GM23338 (cell line): ENCODE measurements at regions not wholly inside any gene's neighbourhood (a gene's known extent, or its start where the extent isn't known, plus 50 kb on each side); places are given as distances from the start of the nearest gene placed in this dataset.

Experiments
- CREB1 ChIP-seq: fragments of 250-450 bp; sonication (Bioruptor Pico); IDR thresholded peaks from 2 replicates; pipeline ENCODE4 v1.5.0; 2020; ENCODE audit warnings: low read depth, mild to moderate bottlenecking, moderate library complexity
- CTCF ChIP-seq, 2 experiments: fragments of 200-600 bp in 1 of 2; sonication (generic) in 1 of 2; conservative IDR thresholded peaks; 2 replicates each; pipeline versions ENCODE4 v1.5.1 to v1.6.1; 2016 to 2017; ENCODE audit warnings: antibody characterized with exemption in 2 of 2, low read depth in 2 of 2, mild to moderate bottlenecking in 2 of 2, moderate library complexity in 1 of 2
- ETS1 ChIP-seq: IDR thresholded peaks from 2 replicates; pipeline ENCODE4 v1.6.1; 2016; ENCODE audit warnings: antibody characterized with exemption
- EZH2 ChIP-seq: fragments of 200-600 bp; sonication (generic); IDR thresholded peaks from one replicate; pipeline ENCODE4 v1.8.0; 2017; ENCODE audit warnings: antibody characterized with exemption, mild to moderate bottlenecking, low read depth; ENCODE audit not compliant: unreplicated experiment
- EZH2phosphoT487 ChIP-seq: fragments of 200-600 bp; sonication (generic); IDR thresholded peaks from one replicate; pipeline ENCODE4 v1.8.1; 2018; ENCODE audit warnings: antibody characterized with exemption; ENCODE audit not compliant: unreplicated experiment
- JUNB ChIP-seq: IDR thresholded peaks from one replicate; pipeline ENCODE4 v1.6.1; 2016; ENCODE audit warnings: antibody characterized with exemption; ENCODE audit not compliant: unreplicated experiment
- POLR2AphosphoS5 ChIP-seq: IDR thresholded peaks from 2 replicates; pipeline ENCODE4 v1.6.1; 2016; ENCODE audit warnings: antibody characterized with exemption, low read depth
- STAT1 ChIP-seq: IDR thresholded peaks from one replicate; pipeline ENCODE4 v1.6.1; 2016; ENCODE audit warnings: antibody characterized with exemption; ENCODE audit not compliant: unreplicated experiment
- ZNF114 ChIP-seq: fragments of 250-450 bp; sonication (Bioruptor Pico); IDR thresholded peaks from 2 replicates; pipeline ENCODE4 v1.5.0; 2020; ENCODE audit warnings: mild to moderate bottlenecking, moderate library complexity
- ZNF331 ChIP-seq: fragments of 250-450 bp; sonication (Bioruptor Pico); IDR thresholded peaks from 2 replicates; pipeline ENCODE4 v1.5.0; 2020; ENCODE audit warnings: low read depth, mild to moderate bottlenecking, moderate library complexity
- TF ChIP-seq, protein P1 (sequence below): IDR thresholded peaks from one replicate; pipeline ENCODE4 v1.6.1; 2018; ENCODE audit warnings: antibody characterized with exemption; ENCODE audit not compliant: unreplicated experiment
- TF ChIP-seq, protein P2 (sequence below): fragments of 250-450 bp; sonication (Bioruptor Pico); IDR thresholded peaks from 2 replicates; pipeline ENCODE4 v1.5.0; 2020; ENCODE audit warnings: mild to moderate bottlenecking, moderate library complexity

- TF ChIP-seq EZH2 = no peak
- TF ChIP-seq CTCF (conservative IDR thresholded peaks at IDR 0.05; ENCODE audit: low read depth in 2 of 2) = peak; percentile 95
- TF ChIP-seq ETS1 = no peak
- no peak for TF ChIP-seq EZH2phosphoT487
- no peak for TF ChIP-seq POLR2AphosphoS5
- TF ChIP-seq, protein P1, sequence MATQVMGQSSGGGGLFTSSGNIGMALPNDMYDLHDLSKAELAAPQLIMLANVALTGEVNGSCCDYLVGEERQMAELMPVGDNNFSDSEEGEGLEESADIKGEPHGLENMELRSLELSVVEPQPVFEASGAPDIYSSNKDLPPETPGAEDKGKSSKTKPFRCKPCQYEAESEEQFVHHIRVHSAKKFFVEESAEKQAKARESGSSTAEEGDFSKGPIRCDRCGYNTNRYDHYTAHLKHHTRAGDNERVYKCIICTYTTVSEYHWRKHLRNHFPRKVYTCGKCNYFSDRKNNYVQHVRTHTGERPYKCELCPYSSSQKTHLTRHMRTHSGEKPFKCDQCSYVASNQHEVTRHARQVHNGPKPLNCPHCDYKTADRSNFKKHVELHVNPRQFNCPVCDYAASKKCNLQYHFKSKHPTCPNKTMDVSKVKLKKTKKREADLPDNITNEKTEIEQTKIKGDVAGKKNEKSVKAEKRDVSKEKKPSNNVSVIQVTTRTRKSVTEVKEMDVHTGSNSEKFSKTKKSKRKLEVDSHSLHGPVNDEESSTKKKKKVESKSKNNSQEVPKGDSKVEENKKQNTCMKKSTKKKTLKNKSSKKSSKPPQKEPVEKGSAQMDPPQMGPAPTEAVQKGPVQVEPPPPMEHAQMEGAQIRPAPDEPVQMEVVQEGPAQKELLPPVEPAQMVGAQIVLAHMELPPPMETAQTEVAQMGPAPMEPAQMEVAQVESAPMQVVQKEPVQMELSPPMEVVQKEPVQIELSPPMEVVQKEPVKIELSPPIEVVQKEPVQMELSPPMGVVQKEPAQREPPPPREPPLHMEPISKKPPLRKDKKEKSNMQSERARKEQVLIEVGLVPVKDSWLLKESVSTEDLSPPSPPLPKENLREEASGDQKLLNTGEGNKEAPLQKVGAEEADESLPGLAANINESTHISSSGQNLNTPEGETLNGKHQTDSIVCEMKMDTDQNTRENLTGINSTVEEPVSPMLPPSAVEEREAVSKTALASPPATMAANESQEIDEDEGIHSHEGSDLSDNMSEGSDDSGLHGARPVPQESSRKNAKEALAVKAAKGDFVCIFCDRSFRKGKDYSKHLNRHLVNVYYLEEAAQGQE = no peak
- no peak for TF ChIP-seq JUNB
- no peak for TF ChIP-seq CREB1 (CRISPR knock-in tag)
- no peak for TF ChIP-seq ZNF331 (CRISPR knock-in tag)
- TF ChIP-seq ZNF114 (CRISPR knock-in tag) = no peak
- TF ChIP-seq STAT1 = no peak
- TF ChIP-seq, protein P2, sequence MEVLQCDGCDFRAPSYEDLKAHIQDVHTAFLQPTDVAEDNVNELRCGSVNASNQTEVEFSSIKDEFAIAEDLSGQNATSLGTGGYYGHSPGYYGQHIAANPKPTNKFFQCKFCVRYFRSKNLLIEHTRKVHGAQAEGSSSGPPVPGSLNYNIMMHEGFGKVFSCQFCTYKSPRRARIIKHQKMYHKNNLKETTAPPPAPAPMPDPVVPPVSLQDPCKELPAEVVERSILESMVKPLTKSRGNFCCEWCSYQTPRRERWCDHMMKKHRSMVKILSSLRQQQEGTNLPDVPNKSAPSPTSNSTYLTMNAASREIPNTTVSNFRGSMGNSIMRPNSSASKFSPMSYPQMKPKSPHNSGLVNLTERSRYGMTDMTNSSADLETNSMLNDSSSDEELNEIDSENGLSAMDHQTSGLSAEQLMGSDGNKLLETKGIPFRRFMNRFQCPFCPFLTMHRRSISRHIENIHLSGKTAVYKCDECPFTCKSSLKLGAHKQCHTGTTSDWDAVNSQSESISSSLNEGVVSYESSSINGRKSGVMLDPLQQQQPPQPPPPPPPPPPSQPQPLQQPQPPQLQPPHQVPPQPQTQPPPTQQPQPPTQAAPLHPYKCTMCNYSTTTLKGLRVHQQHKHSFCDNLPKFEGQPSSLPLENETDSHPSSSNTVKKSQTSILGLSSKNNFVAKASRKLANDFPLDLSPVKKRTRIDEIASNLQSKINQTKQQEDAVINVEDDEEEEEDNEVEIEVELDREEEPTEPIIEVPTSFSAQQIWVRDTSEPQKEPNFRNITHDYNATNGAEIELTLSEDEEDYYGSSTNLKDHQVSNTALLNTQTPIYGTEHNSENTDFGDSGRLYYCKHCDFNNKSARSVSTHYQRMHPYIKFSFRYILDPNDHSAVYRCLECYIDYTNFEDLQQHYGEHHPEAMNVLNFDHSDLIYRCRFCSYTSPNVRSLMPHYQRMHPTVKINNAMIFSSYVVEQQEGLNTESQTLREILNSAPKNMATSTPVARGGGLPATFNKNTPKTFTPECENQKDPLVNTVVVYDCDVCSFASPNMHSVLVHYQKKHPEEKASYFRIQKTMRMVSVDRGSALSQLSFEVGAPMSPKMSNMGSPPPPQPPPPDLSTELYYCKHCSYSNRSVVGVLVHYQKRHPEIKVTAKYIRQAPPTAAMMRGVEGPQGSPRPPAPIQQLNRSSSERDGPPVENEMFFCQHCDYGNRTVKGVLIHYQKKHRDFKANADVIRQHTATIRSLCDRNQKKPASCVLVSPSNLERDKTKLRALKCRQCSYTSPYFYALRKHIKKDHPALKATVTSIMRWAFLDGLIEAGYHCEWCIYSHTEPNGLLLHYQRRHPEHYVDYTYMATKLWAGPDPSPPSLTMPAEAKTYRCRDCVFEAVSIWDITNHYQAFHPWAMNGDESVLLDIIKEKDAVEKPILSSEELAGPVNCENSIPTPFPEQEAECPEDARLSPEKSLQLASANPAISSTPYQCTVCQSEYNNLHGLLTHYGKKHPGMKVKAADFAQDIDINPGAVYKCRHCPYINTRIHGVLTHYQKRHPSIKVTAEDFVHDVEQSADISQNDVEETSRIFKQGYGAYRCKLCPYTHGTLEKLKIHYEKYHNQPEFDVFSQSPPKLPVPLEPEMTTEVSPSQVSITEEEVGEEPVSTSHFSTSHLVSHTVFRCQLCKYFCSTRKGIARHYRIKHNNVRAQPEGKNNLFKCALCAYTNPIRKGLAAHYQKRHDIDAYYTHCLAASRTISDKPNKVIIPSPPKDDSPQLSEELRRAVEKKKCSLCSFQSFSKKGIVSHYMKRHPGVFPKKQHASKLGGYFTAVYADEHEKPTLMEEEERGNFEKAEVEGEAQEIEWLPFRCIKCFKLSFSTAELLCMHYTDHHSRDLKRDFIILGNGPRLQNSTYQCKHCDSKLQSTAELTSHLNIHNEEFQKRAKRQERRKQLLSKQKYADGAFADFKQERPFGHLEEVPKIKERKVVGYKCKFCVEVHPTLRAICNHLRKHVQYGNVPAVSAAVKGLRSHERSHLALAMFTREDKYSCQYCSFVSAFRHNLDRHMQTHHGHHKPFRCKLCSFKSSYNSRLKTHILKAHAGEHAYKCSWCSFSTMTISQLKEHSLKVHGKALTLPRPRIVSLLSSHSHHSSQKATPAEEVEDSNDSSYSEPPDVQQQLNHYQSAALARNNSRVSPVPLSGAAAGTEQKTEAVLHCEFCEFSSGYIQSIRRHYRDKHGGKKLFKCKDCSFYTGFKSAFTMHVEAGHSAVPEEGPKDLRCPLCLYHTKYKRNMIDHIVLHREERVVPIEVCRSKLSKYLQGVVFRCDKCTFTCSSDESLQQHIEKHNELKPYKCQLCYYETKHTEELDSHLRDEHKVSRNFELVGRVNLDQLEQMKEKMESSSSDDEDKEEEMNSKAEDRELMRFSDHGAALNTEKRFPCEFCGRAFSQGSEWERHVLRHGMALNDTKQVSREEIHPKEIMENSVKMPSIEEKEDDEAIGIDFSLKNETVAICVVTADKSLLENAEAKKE = no peak
Measured at GRCh38 chr5:155943516-155944407, 383.2 kb upstream of the SGCD start.
